Spleen (tissue), 11 donors: ENCODE measurements at regions not wholly inside any gene's neighbourhood (a gene's known extent, or its start where the extent isn't known, plus 50 kb on each side); places are given as distances from the start of the nearest gene placed in this dataset.

ENCODE experiments used
- DNase-seq: peaks from one replicate; pipeline ENCODE4 v3.0.0-alpha.2; 2020
- H3K27ac ChIP-seq, 8 donors: fragments of 200-600 bp; sonication (generic) in 7 of 8; 1 replicate in 4 of 8; 2 replicates in 4 of 8; pipeline versions ENCODE4 v1.5.0 to v1.8.0; 2016 to 2021; ENCODE audit warnings: inconsistent platforms in 4 of 8, mild to moderate bottlenecking in 4 of 8, moderate library complexity in 1 of 8
- H3K27me3 ChIP-seq, 7 donors: fragments of 200-600 bp; sonication (generic) in 6 of 7; replicated peaks in 1 of 7; 1 replicate in 4 of 7; 2 replicates in 3 of 7; pipeline versions ENCODE4 v1.5.0 to v1.8.0; 2016 to 2021; ENCODE audit warnings: inconsistent platforms in 3 of 7, mild to moderate bottlenecking in 1 of 7
- H3K36me3 ChIP-seq, 6 donors: fragments of 200-600 bp; sonication (generic) in 5 of 6; 1 replicate in 4 of 6; 2 replicates in 2 of 6; pipeline versions ENCODE4 v1.5.0 to v1.8.0; 2016 to 2021; ENCODE audit warnings: inconsistent platforms in 2 of 6
- H3K4me1 ChIP-seq, 6 donors: fragments of 200-600 bp; sonication (generic) in 5 of 6; 1 replicate in 3 of 6; 2 replicates in 3 of 6; pipeline versions ENCODE4 v1.5.0 to v1.8.0; 2016 to 2021; ENCODE audit warnings: inconsistent platforms in 3 of 6
- H3K4me3 ChIP-seq, 8 donors: fragments of 200-600 bp; sonication (generic) in 7 of 8; 1 replicate in 4 of 8; 2 replicates in 4 of 8; pipeline versions ENCODE4 v1.5.0 to v1.8.0; 2016 to 2021; ENCODE audit warnings: inconsistent platforms in 4 of 8, mild to moderate bottlenecking in 4 of 8, moderate library complexity in 2 of 8
- H3K9me3 ChIP-seq, 8 donors: fragments of 200-600 bp; sonication (generic) in 7 of 8; 1 replicate in 4 of 8; 2 replicates in 4 of 8; pipeline versions ENCODE4 v1.5.0 to v1.8.0; 2016 to 2021; ENCODE audit warnings: inconsistent platforms in 4 of 8
- CTCF ChIP-seq, 11 experiments: fragments of 200-600 bp in 7 of 11; fragments of 450-650 bp in 4 of 11; sonication (generic) in 4 of 11; IDR thresholded peaks in 8 of 11; conservative IDR thresholded peaks in 3 of 11; 1 replicate in 7 of 11; 2 replicates in 4 of 11; pipeline versions ENCODE4 v1.4.0 to v1.8.0; 2016 to 2021; ENCODE audit warnings: antibody characterized with exemption in 11 of 11, inconsistent platforms in 4 of 11, mild to moderate bottlenecking in 1 of 11
- POLR2A ChIP-seq, 3 donors: fragments of 450-650 bp; IDR thresholded peaks; one replicate each; pipeline ENCODE4 v1.5.1; 2017; ENCODE audit warnings: antibody characterized with exemption in 3 of 3, mild to moderate bottlenecking in 1 of 3
- POLR2AphosphoS5 ChIP-seq, 3 donors: sonication (generic); formaldehyde crosslinking; IDR thresholded peaks; one replicate each; pipeline ENCODE4 v1.5.1; 2017; ENCODE audit warnings: antibody characterized with exemption in 3 of 3
- WGBS, 5 donors: extraction: QIAGEN DNeasy Blood & Tissue Kit in 3 of 5; methylation state at CpG; one replicate each; pipeline versions ENCODE4 v1.1.5 to v1.1.7; 2013 to 2018; 5-methylcytosine and 5-hydroxymethylcytosine counted together
- intact Hi-C: fragments of 100-400 bp; cut with DNase I; formaldehyde crosslinking; loops from one replicate; pipeline ENCODE4 v1.15.0; 2023; ENCODE audit warnings: low total_unique reads
- donor health status: healthy with polysubstance abuse.
- donor health status: DM: no; HTN: no; CAD: no; lungs with moderate emphysema.
- donor health status: DM: no; HTN: no; CAD: no.
- donor health status: Bipolar disorder and iron deficiency.
- donor health status: healthy.
- donor health status: DM: no; HTN: no; CAD: no.
- donor health status: DM: yes; HTN: yes; CAD: no.

GRCh38 chr7:9621927-9622326 lies 1188.5 kb downstream of the NXPH1 start:
- Histone ChIP-seq H3K4me1 (no peaks in the 10 kb centered on the region), H3K4me3 (no peak overlapping the region), H3K36me3 (no peaks in the 10 kb centered on the region), H3K27me3 (no peaks in the 10 kb centered on the region), H3K9me3 (peaks cover 0 to 28% (median 12%) of the 10 kb centered on the region in 8 donors), H3K27ac (no peak overlapping the region)
- DNase-seq, result no peak
- 89 to 92% (median 90%) methylated on average over 8 to 9 of the region's 9 CpGs for WGBS, 5 donors
- intact Hi-C loops, result no loop called here
- no peak for TF ChIP-seq CTCF (IDR thresholded peaks at IDR 0.05 in 8 of 11, conservative IDR thresholded peaks at IDR 0.05 in 3 of 11)
- no peak for TF ChIP-seq POLR2A (IDR thresholded peaks at IDR 0.05)
- TF ChIP-seq POLR2AphosphoS5 (IDR thresholded peaks at IDR 0.05), result no peak

GRCh38 chr7:9625953-9626352 lies 1192.5 kb downstream of the NXPH1 start:
- Histone ChIP-seq H3K4me3 (no peak overlapping the region), H3K4me1 (no peaks in the 10 kb centered on the region), H3K9me3 (peaks cover 0 to 9% (median 3%) of the 10 kb centered on the region in 8 donors), H3K27ac (no peak overlapping the region), H3K27me3 (no peaks in the 10 kb centered on the region), H3K36me3 (no peaks in the 10 kb centered on the region)
- WGBS, 5 donors, result 92 to 96% (median 94%) methylated on average over 3 of the region's 3 CpGs
- no peak for DNase-seq
- TF ChIP-seq POLR2A (IDR thresholded peaks at IDR 0.05), result no peak
- no peak for TF ChIP-seq CTCF (IDR thresholded peaks at IDR 0.05 in 8 of 11, conservative IDR thresholded peaks at IDR 0.05 in 3 of 11)
- no peak for TF ChIP-seq POLR2AphosphoS5 (IDR thresholded peaks at IDR 0.05)
- intact Hi-C loops, result no loop called here

- Histone ChIP-seq H3K4me3 (no peak overlapping the region), H3K27me3 (no peaks in the 10 kb centered on the region), H3K9me3 (peaks cover 0 to 4% (median 0%) of the 10 kb centered on the region in 8 donors), H3K27ac (no peak overlapping the region), H3K36me3 (no peaks in the 10 kb centered on the region), H3K4me1 (no peaks in the 10 kb centered on the region)
- TF ChIP-seq POLR2A (IDR thresholded peaks at IDR 0.05) (no peak), CTCF (IDR thresholded peaks at IDR 0.05 in 8 of 11, conservative IDR thresholded peaks at IDR 0.05 in 3 of 11) (no peak), POLR2AphosphoS5 (IDR thresholded peaks at IDR 0.05) (no peak)
- 81 to 94% (median 88%) methylated on average over 2 of the region's 2 CpGs for WGBS, 5 donors
- DNase-seq, result no peak
- intact Hi-C loops, result no loop called here
Observed at GRCh38 chr7:9645756-9646155, 1212.3 kb downstream of the NXPH1 start.

GRCh38 chr7:9657257-9657656 lies 1223.8 kb downstream of the NXPH1 start:
- H3K4me1 ChIP-seq, result no peaks in the 10 kb centered on the region
- TF ChIP-seq POLR2AphosphoS5 (IDR thresholded peaks at IDR 0.05) (no peak), CTCF (IDR thresholded peaks at IDR 0.05 in 8 of 11, conservative IDR thresholded peaks at IDR 0.05 in 3 of 11) (no peak), POLR2A (IDR thresholded peaks at IDR 0.05) (no peak)
- H3K4me3 ChIP-seq, result no peak overlapping the region
- WGBS, 5 donors, result 83 to 93% (median 92%) methylated on average over 4 of the region's 4 CpGs
- H3K9me3 ChIP-seq, result peaks cover 0 to 24% (median 9%) of the 10 kb centered on the region in 8 donors
- H3K27ac ChIP-seq, result no peak overlapping the region
- DNase-seq, result no peak
- intact Hi-C loops, result no loop called here
- H3K27me3 ChIP-seq, result no peaks in the 10 kb centered on the region
- no peaks in the 10 kb centered on the region for H3K36me3 ChIP-seq
